Spleen (tissue), 7 donors: ENCODE measurements at regions not wholly inside any gene's neighbourhood (a gene's known extent, or its start where the extent isn't known, plus 50 kb on each side); places are given as distances from the start of the nearest gene placed in this dataset.

Experiments
- POLR2A ChIP-seq, 3 donors: fragments of 450-650 bp; IDR thresholded peaks; one replicate each; pipeline ENCODE4 v1.5.1; 2017; ENCODE audit warnings: antibody characterized with exemption in 3 of 3, mild to moderate bottlenecking in 1 of 3
- POLR2AphosphoS5 ChIP-seq, 3 donors: sonication (generic); formaldehyde crosslinking; IDR thresholded peaks; one replicate each; pipeline ENCODE4 v1.5.1; 2017; ENCODE audit warnings: antibody characterized with exemption in 3 of 3
- TF ChIP-seq, protein P1 (sequence below), 11 experiments: fragments of 200-600 bp in 7 of 11; fragments of 450-650 bp in 4 of 11; sonication (generic) in 4 of 11; IDR thresholded peaks in 8 of 11; conservative IDR thresholded peaks in 3 of 11; 1 replicate in 7 of 11; 2 replicates in 4 of 11; pipeline versions ENCODE4 v1.4.0 to v1.8.0; 2016 to 2021; ENCODE audit warnings: antibody characterized with exemption in 11 of 11, inconsistent platforms in 4 of 11, mild to moderate bottlenecking in 1 of 11
- donor health status: DM: no; HTN: no; CAD: no; lungs with moderate emphysema.
- donor health status: DM: no; HTN: no; CAD: no.
- donor health status: DM: no; HTN: no; CAD: no.

DNA sequence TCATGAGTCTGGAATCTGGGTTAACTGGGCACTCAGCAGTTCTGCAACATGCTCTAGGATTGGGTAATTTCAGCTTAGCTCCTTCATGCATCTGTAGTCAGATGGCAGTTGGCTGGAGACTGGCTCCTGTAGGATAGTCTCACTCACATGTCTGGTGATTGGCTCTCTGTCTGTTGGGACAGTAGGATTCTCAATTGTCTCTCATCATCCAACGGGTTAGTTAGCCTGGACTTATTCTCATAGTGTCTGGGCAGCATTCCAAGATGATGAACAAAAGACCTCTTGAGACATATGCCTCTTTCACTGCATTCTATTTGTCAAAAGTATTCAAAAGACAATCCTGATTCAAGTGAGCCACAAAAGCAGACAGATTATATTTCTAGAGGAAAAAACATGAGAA lies 795.6 kb upstream of the GALNTL6 start:
- TF ChIP-seq POLR2A (IDR thresholded peaks at IDR 0.05) (no peak), POLR2AphosphoS5 (IDR thresholded peaks at IDR 0.05) (no peak)
- TF ChIP-seq, protein P1, sequence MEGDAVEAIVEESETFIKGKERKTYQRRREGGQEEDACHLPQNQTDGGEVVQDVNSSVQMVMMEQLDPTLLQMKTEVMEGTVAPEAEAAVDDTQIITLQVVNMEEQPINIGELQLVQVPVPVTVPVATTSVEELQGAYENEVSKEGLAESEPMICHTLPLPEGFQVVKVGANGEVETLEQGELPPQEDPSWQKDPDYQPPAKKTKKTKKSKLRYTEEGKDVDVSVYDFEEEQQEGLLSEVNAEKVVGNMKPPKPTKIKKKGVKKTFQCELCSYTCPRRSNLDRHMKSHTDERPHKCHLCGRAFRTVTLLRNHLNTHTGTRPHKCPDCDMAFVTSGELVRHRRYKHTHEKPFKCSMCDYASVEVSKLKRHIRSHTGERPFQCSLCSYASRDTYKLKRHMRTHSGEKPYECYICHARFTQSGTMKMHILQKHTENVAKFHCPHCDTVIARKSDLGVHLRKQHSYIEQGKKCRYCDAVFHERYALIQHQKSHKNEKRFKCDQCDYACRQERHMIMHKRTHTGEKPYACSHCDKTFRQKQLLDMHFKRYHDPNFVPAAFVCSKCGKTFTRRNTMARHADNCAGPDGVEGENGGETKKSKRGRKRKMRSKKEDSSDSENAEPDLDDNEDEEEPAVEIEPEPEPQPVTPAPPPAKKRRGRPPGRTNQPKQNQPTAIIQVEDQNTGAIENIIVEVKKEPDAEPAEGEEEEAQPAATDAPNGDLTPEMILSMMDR (IDR thresholded peaks at IDR 0.05 in 8 of 11, conservative IDR thresholded peaks at IDR 0.05 in 3 of 11): no peak
